Fibroblast of pulmonary artery (primary cell): ENCODE measurements at regions not wholly inside any gene's neighbourhood (a gene's known extent, or its start where the extent isn't known, plus 50 kb on each side); places are given as distances from the start of the nearest gene placed in this dataset.

Experiments
- DNase-seq: peaks from one replicate; pipeline ENCODE4 v3.0.0-alpha.2; 2010; ENCODE audit warnings: low read depth
- H3K4me3 ChIP-seq: replicated peaks from 2 replicates; pipeline ENCODE4 v1.5.1; 2011; ENCODE audit warnings: low read depth, mild to moderate bottlenecking, control low read depth, low read length, moderate library complexity
- TF ChIP-seq, protein P1 (sequence below): IDR thresholded peaks from 2 replicates; pipeline ENCODE4 v1.5.1; 2011; ENCODE audit warnings: mild to moderate bottlenecking, control low read depth, low read length, inconsistent platforms; ENCODE audit errors: missing control alignments

GRCh38 chr15:45829336-45830153 is 194.7 kb downstream of the SQOR start:
- no peak overlapping the region for H3K4me3 ChIP-seq
- TF ChIP-seq, protein P1, sequence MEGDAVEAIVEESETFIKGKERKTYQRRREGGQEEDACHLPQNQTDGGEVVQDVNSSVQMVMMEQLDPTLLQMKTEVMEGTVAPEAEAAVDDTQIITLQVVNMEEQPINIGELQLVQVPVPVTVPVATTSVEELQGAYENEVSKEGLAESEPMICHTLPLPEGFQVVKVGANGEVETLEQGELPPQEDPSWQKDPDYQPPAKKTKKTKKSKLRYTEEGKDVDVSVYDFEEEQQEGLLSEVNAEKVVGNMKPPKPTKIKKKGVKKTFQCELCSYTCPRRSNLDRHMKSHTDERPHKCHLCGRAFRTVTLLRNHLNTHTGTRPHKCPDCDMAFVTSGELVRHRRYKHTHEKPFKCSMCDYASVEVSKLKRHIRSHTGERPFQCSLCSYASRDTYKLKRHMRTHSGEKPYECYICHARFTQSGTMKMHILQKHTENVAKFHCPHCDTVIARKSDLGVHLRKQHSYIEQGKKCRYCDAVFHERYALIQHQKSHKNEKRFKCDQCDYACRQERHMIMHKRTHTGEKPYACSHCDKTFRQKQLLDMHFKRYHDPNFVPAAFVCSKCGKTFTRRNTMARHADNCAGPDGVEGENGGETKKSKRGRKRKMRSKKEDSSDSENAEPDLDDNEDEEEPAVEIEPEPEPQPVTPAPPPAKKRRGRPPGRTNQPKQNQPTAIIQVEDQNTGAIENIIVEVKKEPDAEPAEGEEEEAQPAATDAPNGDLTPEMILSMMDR: no peak
- DNase-seq: no peak

GRCh38 chr15:45831787-45832186 is 197.0 kb downstream of the SQOR start:
- no peak overlapping the region for H3K4me3 ChIP-seq
- TF ChIP-seq, protein P1: no peak
- DNase-seq: no peak

GRCh38 chr15:45834622-45835021 is 199.8 kb downstream of the SQOR start:
- no peak for DNase-seq
- TF ChIP-seq, protein P1: no peak
- H3K4me3 ChIP-seq: no peak overlapping the region

GRCh38 chr15:45842151-45842550 is 207.3 kb downstream of the SQOR start:
- TF ChIP-seq, protein P1: no peak
- no peak overlapping the region for H3K4me3 ChIP-seq
- DNase-seq: no peak

DNA sequence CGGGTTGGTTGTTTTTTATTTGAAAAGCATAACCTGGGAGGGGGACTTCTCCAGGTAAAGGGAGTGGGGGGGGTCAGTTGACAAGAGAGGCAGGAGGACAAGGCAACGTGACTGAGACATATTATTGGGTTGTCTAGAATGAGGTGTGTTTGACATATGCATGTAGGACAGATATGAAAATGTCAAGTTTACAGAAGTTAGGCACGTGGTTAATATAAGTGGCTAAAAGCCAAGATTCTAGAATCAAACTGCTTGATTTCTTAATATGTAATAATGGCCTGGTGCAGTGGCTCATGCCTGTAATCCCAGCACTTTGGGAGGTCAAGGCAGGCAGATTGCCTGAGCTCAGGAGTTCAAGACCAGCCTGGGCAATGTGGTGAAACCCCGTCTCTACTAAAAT is 212.8 kb downstream of the SQOR start:
- DNase-seq: no peak
- TF ChIP-seq, protein P1: no peak
- no peak overlapping the region for H3K4me3 ChIP-seq

DNA sequence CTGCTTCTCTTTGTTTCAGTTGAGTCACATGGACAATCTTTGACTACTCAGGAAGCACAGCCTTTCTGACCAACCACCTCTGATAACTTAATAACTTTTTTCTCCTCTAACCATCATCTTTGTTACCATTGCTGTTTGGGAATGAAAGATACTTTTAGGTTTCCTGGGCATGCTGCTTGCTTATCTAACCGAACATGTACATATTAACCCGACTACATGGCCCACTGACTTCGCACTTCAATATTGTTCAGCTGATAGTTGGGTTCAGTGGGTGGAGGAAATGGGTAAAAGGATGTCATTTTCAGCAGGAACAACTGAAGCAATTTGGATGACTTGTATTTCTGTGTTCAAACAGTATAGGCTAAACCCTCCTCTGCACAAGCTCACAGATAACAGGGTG is 214.3 kb downstream of the SQOR start:
- H3K4me3 ChIP-seq: no peak overlapping the region
- DNase-seq: no peak
- TF ChIP-seq, protein P1: no peak
